Neuron (in vitro differentiated cells): ENCODE measurements at regions not wholly inside any gene's neighbourhood (a gene's known extent, or its start where the extent isn't known, plus 50 kb on each side); places are given as distances from the start of the nearest gene placed in this dataset.

Experiments
- H2AFZ ChIP-seq: one replicate; pipeline ENCODE4 v1.6.1; 2013; ENCODE audit warnings: low read depth, mild to moderate bottlenecking, inconsistent platforms, low read length, moderate library complexity
- H3K27me3 ChIP-seq: one replicate; pipeline ENCODE4 v1.6.1; 2013; ENCODE audit warnings: low read length; ENCODE audit not compliant: insufficient read depth
- H3K36me3 ChIP-seq: one replicate; pipeline ENCODE4 v1.6.1; 2013; ENCODE audit warnings: low read length; ENCODE audit not compliant: insufficient read depth
- H3K4me1 ChIP-seq: one replicate; pipeline ENCODE4 v1.6.1; 2013; ENCODE audit warnings: low read length; ENCODE audit not compliant: insufficient read depth
- H3K4me3 ChIP-seq: 2 replicates; pipeline ENCODE4 v1.5.1; 2013; ENCODE audit warnings: mild to moderate bottlenecking, low read length, moderate library complexity
- H3K9me3 ChIP-seq: one replicate; pipeline ENCODE4 v1.6.1; 2013; ENCODE audit warnings: low read length

GRCh38 chr13:79772811-79773210 is 291.9 kb downstream of the NDFIP2 start:
- no peaks in the 10 kb centered on the region for H3K9me3 ChIP-seq
- no peak overlapping the region for H3K4me3 ChIP-seq
- no peak overlapping the region for H2AFZ ChIP-seq
- peaks cover 10% of the 10 kb centered on the region for H3K4me1 ChIP-seq
- no peaks in the 10 kb centered on the region for H3K27me3 ChIP-seq
- H3K36me3 ChIP-seq: no peaks in the 10 kb centered on the region

- Histone ChIP-seq H3K4me1 (peaks cover 9% of the 10 kb centered on the region), H3K9me3 (no peaks in the 10 kb centered on the region), H3K27me3 (no peaks in the 10 kb centered on the region), H3K4me3 (no peak overlapping the region), H2AFZ (no peak overlapping the region), H3K36me3 (no peaks in the 10 kb centered on the region)
These were observed 290.5 kb downstream of the NDFIP2 start for GRCh38 chr13:79771493-79771892.

GRCh38 chr13:79770056-79770455 is 289.1 kb downstream of the NDFIP2 start:
- H3K4me3 ChIP-seq: no peak overlapping the region
- no peaks in the 10 kb centered on the region for H3K4me1 ChIP-seq
- no peak overlapping the region for H2AFZ ChIP-seq
- H3K27me3 ChIP-seq: no peaks in the 10 kb centered on the region
- no peaks in the 10 kb centered on the region for H3K9me3 ChIP-seq
- H3K36me3 ChIP-seq: no peaks in the 10 kb centered on the region

- no peak overlapping the region for H2AFZ ChIP-seq
- no peaks in the 10 kb centered on the region for H3K36me3 ChIP-seq
- no peaks in the 10 kb centered on the region for H3K27me3 ChIP-seq
- H3K4me1 ChIP-seq: no peaks in the 10 kb centered on the region
- H3K9me3 ChIP-seq: no peaks in the 10 kb centered on the region
- no peak overlapping the region for H3K4me3 ChIP-seq
These were observed 286.2 kb downstream of the NDFIP2 start for GRCh38 chr13:79767126-79767525.

GRCh38 chr13:79765331-79765730 is 284.4 kb downstream of the NDFIP2 start:
- Histone ChIP-seq H3K4me3 (no peak overlapping the region), H3K36me3 (no peaks in the 10 kb centered on the region), H3K27me3 (no peaks in the 10 kb centered on the region), H2AFZ (no peak overlapping the region), H3K4me1 (no peaks in the 10 kb centered on the region), H3K9me3 (peaks cover 2% of the 10 kb centered on the region)

GRCh38 chr13:79749984-79750551 is 269.1 kb downstream of the NDFIP2 start:
- H3K36me3 ChIP-seq: no peaks in the 10 kb centered on the region
- H2AFZ ChIP-seq: peak overlapping the region; percentile 28
- peaks cover 18% of the 10 kb centered on the region for H3K4me1 ChIP-seq
- no peaks in the 10 kb centered on the region for H3K27me3 ChIP-seq
- H3K9me3 ChIP-seq: no peaks in the 10 kb centered on the region
- H3K4me3 ChIP-seq: no peak overlapping the region

GRCh38 chr13:79749566-79749965 is 268.6 kb downstream of the NDFIP2 start:
- H3K27me3 ChIP-seq: no peaks in the 10 kb centered on the region
- no peak overlapping the region for H3K4me3 ChIP-seq
- peaks cover 18% of the 10 kb centered on the region for H3K4me1 ChIP-seq
- H3K9me3 ChIP-seq: no peaks in the 10 kb centered on the region
- H3K36me3 ChIP-seq: no peaks in the 10 kb centered on the region
- no peak overlapping the region for H2AFZ ChIP-seq

GRCh38 chr13:79745081-79745480 is 264.1 kb downstream of the NDFIP2 start:
- Histone ChIP-seq H3K27me3 (no peaks in the 10 kb centered on the region), H3K9me3 (no peaks in the 10 kb centered on the region)

GRCh38 chr13:79742923-79743322 is 262.0 kb downstream of the NDFIP2 start:
- H3K36me3 ChIP-seq: no peaks in the 10 kb centered on the region
- H3K4me3 ChIP-seq: no peak overlapping the region
- no peaks in the 10 kb centered on the region for H3K9me3 ChIP-seq
- no peak overlapping the region for H2AFZ ChIP-seq
- H3K4me1 ChIP-seq: peaks cover 11% of the 10 kb centered on the region
- no peaks in the 10 kb centered on the region for H3K27me3 ChIP-seq

More at GRCh38 chr13:79745081-79745480, 264.1 kb downstream of the NDFIP2 start:
- Histone ChIP-seq H3K36me3 (no peaks in the 10 kb centered on the region), H3K4me3 (no peak overlapping the region), H3K4me1 (peaks cover 20% of the 10 kb centered on the region), H2AFZ (no peak overlapping the region)

- H3K4me1 ChIP-seq: peaks cover 11% of the 10 kb centered on the region
- H3K36me3 ChIP-seq: no peaks in the 10 kb centered on the region
- peak overlapping the region; percentile 39 for H2AFZ ChIP-seq
- no peaks in the 10 kb centered on the region for H3K9me3 ChIP-seq
- H3K27me3 ChIP-seq: no peaks in the 10 kb centered on the region
- no peak overlapping the region for H3K4me3 ChIP-seq
These were observed 260.0 kb downstream of the NDFIP2 start for GRCh38 chr13:79740991-79741390.

- peaks cover 11% of the 10 kb centered on the region for H3K4me1 ChIP-seq
- H3K4me3 ChIP-seq: no peak overlapping the region
- H3K9me3 ChIP-seq: no peaks in the 10 kb centered on the region
- no peaks in the 10 kb centered on the region for H3K36me3 ChIP-seq
- H3K27me3 ChIP-seq: no peaks in the 10 kb centered on the region
- no peak overlapping the region for H2AFZ ChIP-seq
These were observed 255.4 kb downstream of the NDFIP2 start for GRCh38 chr13:79736356-79736755.

- H3K9me3 ChIP-seq: no peaks in the 10 kb centered on the region
- no peaks in the 10 kb centered on the region for H3K27me3 ChIP-seq
- H3K4me1 ChIP-seq: peaks cover under 1% of the 10 kb centered on the region
- no peak overlapping the region for H3K4me3 ChIP-seq
- H2AFZ ChIP-seq: no peak overlapping the region
- H3K36me3 ChIP-seq: no peaks in the 10 kb centered on the region
These were observed 254.3 kb downstream of the NDFIP2 start for GRCh38 chr13:79735228-79735627.

- Histone ChIP-seq H3K4me1 (peaks cover 3% of the 10 kb centered on the region), H3K9me3 (no peaks in the 10 kb centered on the region), H3K36me3 (no peaks in the 10 kb centered on the region), H3K27me3 (no peaks in the 10 kb centered on the region), H3K4me3 (no peak overlapping the region), H2AFZ (no peak overlapping the region)
These were observed 246.1 kb downstream of the NDFIP2 start for GRCh38 chr13:79727086-79727485.

GRCh38 chr13:79725841-79726240 is 244.9 kb downstream of the NDFIP2 start:
- Histone ChIP-seq H3K36me3 (no peaks in the 10 kb centered on the region), H3K27me3 (no peaks in the 10 kb centered on the region), H3K4me3 (no peak overlapping the region), H3K4me1 (peaks cover 6% of the 10 kb centered on the region), H2AFZ (no peak overlapping the region), H3K9me3 (no peaks in the 10 kb centered on the region)
